PC-3 (cell line): ENCODE measurements at regions not wholly inside any gene's neighbourhood (a gene's known extent, or its start where the extent isn't known, plus 50 kb on each side); places are given as distances from the start of the nearest gene placed in this dataset.
"Not testable (repeated sequence)": the region's sequence is repeated elsewhere in the genome, so short reads cannot be mapped to it uniquely, and the experiment has no call there.

Experiments used
- ATAC-seq: fragments of 200-7000 bp; cut with Tn5 transposase; 2 replicates; pipeline ENCODE4 v1.9.1; 2020; ENCODE audit warnings: mild to moderate bottlenecking, moderate library complexity
- BruUV-seq: library from RNA; stranded (reverse); fragments of 400-500 nt; replicated peaks from 2 replicates; lab custom pipeline; 2021; lab: Mats Ljungman, UMichigan
- CTCF ChIA-PET: fragments of 300-600 bp; sonication (Branson Sonifier 250); formaldehyde crosslinking; loops from one replicate; lab custom pipeline; 2022; ENCODE audit warnings: antibody characterized with exemption; lab: Charles Lee
- POLR2A ChIA-PET: fragments of 300-600 bp; sonication (Branson Sonifier 250); formaldehyde crosslinking; loops from one replicate; lab custom pipeline; 2022; ENCODE audit warnings: antibody characterized with exemption; ENCODE audit not compliant: unreplicated experiment; lab: Charles Lee
- DNase-seq: peaks from one replicate; pipeline ENCODE4 v3.0.0-alpha.2; 2015
- H2AFZ ChIP-seq: fragments of 300-600 bp; sonication (generic); 2 replicates; pipeline ENCODE4 v1.6.0; 2016; ENCODE audit warnings: antibody characterized with exemption, low read length
- H3F3A ChIP-seq: fragments of 300-600 bp; sonication (generic); one replicate; pipeline ENCODE4 v1.6.0; 2017; ENCODE audit warnings: antibody characterized with exemption, low read length, control low read depth, mild to moderate bottlenecking; ENCODE audit not compliant: unreplicated experiment
- H3K27ac ChIP-seq: fragments of 300-600 bp; sonication (generic); 2 replicates; pipeline ENCODE4 v1.5.1; 2016; ENCODE audit warnings: mild to moderate bottlenecking, low read length
- H3K27me3 ChIP-seq: fragments of 300-600 bp; sonication (generic); 2 replicates; pipeline ENCODE4 v1.6.1; 2016; ENCODE audit warnings: low read length, mixed read lengths
- H3K36me3 ChIP-seq: fragments of 300-600 bp; sonication (generic); 2 replicates; pipeline ENCODE4 v1.6.1; 2016; ENCODE audit warnings: low read depth, mixed run types, low read length, mixed read lengths
- H3K4me1 ChIP-seq: fragments of 300-600 bp; sonication (generic); 2 replicates; pipeline ENCODE4 v1.5.1; 2016; ENCODE audit warnings: low read length; ENCODE audit not compliant: insufficient read depth
- H3K4me2 ChIP-seq: fragments of 300-600 bp; sonication (generic); 2 replicates; pipeline ENCODE4 v1.6.0; 2016; ENCODE audit warnings: low read length
- H3K4me3 ChIP-seq: fragments of 300-600 bp; sonication (generic); 2 replicates; pipeline ENCODE4 v1.5.1; 2016; ENCODE audit warnings: mild to moderate bottlenecking, low read length, mixed read lengths
- H3K79me2 ChIP-seq: fragments of 300-600 bp; sonication (generic); 2 replicates; pipeline ENCODE4 v1.6.1; 2017; ENCODE audit warnings: low read length, mixed read lengths
- H3K9ac ChIP-seq: fragments of 300-600 bp; sonication (generic); 2 replicates; pipeline ENCODE4 v1.6.0; 2016; ENCODE audit warnings: mild to moderate bottlenecking, low read length
- H3K9me2 ChIP-seq: fragments of 300-600 bp; sonication (generic); replicated peaks from 2 replicates; pipeline ENCODE4 v1.6.1; 2016; ENCODE audit warnings: mixed run types, low read length, mixed read lengths
- H3K9me3 ChIP-seq: fragments of 300-600 bp; sonication (generic); 2 replicates; pipeline ENCODE4 v1.6.1; 2016; ENCODE audit warnings: low read length, mixed read lengths
- H4K20me1 ChIP-seq: fragments of 300-600 bp; sonication (generic); 2 replicates; pipeline ENCODE4 v1.6.1; 2016; ENCODE audit warnings: low read length, mixed read lengths
- CTCF ChIP-seq: fragments of 300-600 bp; sonication (generic); conservative IDR thresholded peaks from 2 replicates; pipeline ENCODE4 v1.5.1; 2017; ENCODE audit warnings: antibody characterized with exemption, low read depth, mild to moderate bottlenecking, low read length
- EZH2 ChIP-seq: fragments of 300-600 bp; sonication (generic); IDR thresholded peaks from one replicate; pipeline ENCODE4 v1.6.1; 2017; ENCODE audit warnings: antibody characterized with exemption, mild to moderate bottlenecking, low read length; ENCODE audit not compliant: unreplicated experiment
- EZH2phosphoT487 ChIP-seq: fragments of 300-600 bp; sonication (generic); IDR thresholded peaks from 2 replicates; pipeline ENCODE4 v1.6.1; 2018; ENCODE audit warnings: mild to moderate bottlenecking, antibody characterized with exemption, low read length, borderline replicate concordance
- intact Hi-C: fragments of 100-400 bp; cut with micrococcal nuclease; formaldehyde crosslinking; loops from 2 replicates; pipeline ENCODE4 v1.9.0; 2023

- H3K27ac ChIP-seq = no peak overlapping the region
Measured at GRCh38 chr10:8407501-8408021, 353.1 kb downstream of the GATA3 start.

GRCh38 chr10:8410506-8410905 lies 356.0 kb downstream of the GATA3 start:
- no peak overlapping the region for H2AFZ ChIP-seq
- TF ChIP-seq EZH2phosphoT487 (no peak), CTCF (no peak), EZH2 (no peak)
- no peaks in the 10 kb centered on the region for H3F3A ChIP-seq
- ChIA-PET POLR2A (no interaction called here), CTCF (no interaction called here)
- H3K4me1 ChIP-seq = no peaks in the 10 kb centered on the region
- H3K4me3 ChIP-seq = no peak overlapping the region
- no peak overlapping the region for H3K27ac ChIP-seq
- ATAC-seq (no peak), DNase-seq (no peak)
- H3K9me2 ChIP-seq = no peaks in the 10 kb centered on the region
- H3K36me3 ChIP-seq = no peaks in the 10 kb centered on the region
- no peaks in the 10 kb centered on the region for H4K20me1 ChIP-seq
- H3K4me2 ChIP-seq = no peak overlapping the region
- no peaks in the 10 kb centered on the region for H3K27me3 ChIP-seq
- H3K9ac ChIP-seq = no peak overlapping the region
- no peaks in the 10 kb centered on the region for H3K79me2 ChIP-seq
- H3K9me3 ChIP-seq = no peaks in the 10 kb centered on the region
- no TSS peak for BruUV-seq
- intact Hi-C loops = no loop called here

More at GRCh38 chr10:8407501-8408021, 353.1 kb downstream of the GATA3 start:
- DNase-seq (no peak), ATAC-seq (no peak; the same call in 1 of the 2 replicates)
- H3K9ac ChIP-seq = no peak overlapping the region
- no TSS peak for BruUV-seq
- intact Hi-C loops = no loop called here
- no peaks in the 10 kb centered on the region for H3F3A ChIP-seq
- no peaks in the 10 kb centered on the region for H3K36me3 ChIP-seq
- no peaks in the 10 kb centered on the region for H4K20me1 ChIP-seq
- no peak overlapping the region for H3K4me3 ChIP-seq
- no peaks in the 10 kb centered on the region for H3K9me3 ChIP-seq
- ChIA-PET CTCF (interaction anchor here (0.5 kb wide), 1 partner anchor 61 kb away, joined by 3 read pairs; no protein-coding TSS in a partner anchor), POLR2A (no interaction called here)
- no peak overlapping the region for H3K4me2 ChIP-seq
- peaks cover 16% of the 10 kb centered on the region for H3K4me1 ChIP-seq
- H3K27me3 ChIP-seq = no peaks in the 10 kb centered on the region
- no peaks in the 10 kb centered on the region for H3K9me2 ChIP-seq
- TF ChIP-seq EZH2 (no peak), EZH2phosphoT487 (no peak), CTCF (no peak)
- no peaks in the 10 kb centered on the region for H3K79me2 ChIP-seq
- H2AFZ ChIP-seq = no peak overlapping the region

GRCh38 chr10:8412541-8412940 lies 358.1 kb downstream of the GATA3 start:
- no TSS peak for BruUV-seq
- ATAC-seq (no peak), DNase-seq (no peak)
- H3K36me3 ChIP-seq = no peaks in the 10 kb centered on the region
- no peaks in the 10 kb centered on the region for H3K9me3 ChIP-seq
- H3F3A ChIP-seq = no peaks in the 10 kb centered on the region
- no peaks in the 10 kb centered on the region for H3K27me3 ChIP-seq
- H3K4me2 ChIP-seq = no peak overlapping the region
- H3K79me2 ChIP-seq = no peaks in the 10 kb centered on the region
- TF ChIP-seq EZH2 (no peak), EZH2phosphoT487 (no peak)
- POLR2A ChIA-PET = no interaction called here
- no peak overlapping the region for H3K4me3 ChIP-seq
- H2AFZ ChIP-seq = no peak overlapping the region
- no peaks in the 10 kb centered on the region for H3K9me2 ChIP-seq
- no peaks in the 10 kb centered on the region for H3K4me1 ChIP-seq
- CTCF ChIA-PET = no interaction called here
- no peak overlapping the region for H3K9ac ChIP-seq
- H4K20me1 ChIP-seq = no peaks in the 10 kb centered on the region
- intact Hi-C loops = no loop called here
- no peak overlapping the region for H3K27ac ChIP-seq

- H4K20me1 ChIP-seq, H3K36me3 ChIP-seq, H2AFZ ChIP-seq, DNase-seq, BruUV-seq, H3K4me2 ChIP-seq, H3K79me2 ChIP-seq, H3K4me1 ChIP-seq, H3K27ac ChIP-seq, H3K27me3 ChIP-seq, intact Hi-C loops, H3K9me3 ChIP-seq, H3K4me3 ChIP-seq, H3K9ac ChIP-seq, ATAC-seq, H3F3A ChIP-seq, CTCF ChIA-PET, H3K9me2 ChIP-seq: not testable (repeated sequence)
- POLR2A ChIA-PET = interaction anchor here (0.7 kb wide), 1 partner anchor 11 kb away, joined by 8 read pairs; no protein-coding TSS in a partner anchor
Measured at GRCh38 chr10:8415029-8415428, 360.5 kb downstream of the GATA3 start.
